Lung (tissue), 11 donors: ENCODE measurements at regions not wholly inside any gene's neighbourhood (a gene's known extent, or its start where the extent isn't known, plus 50 kb on each side); places are given as distances from the start of the nearest gene placed in this dataset.

Source experiments
- ATAC-seq: fragments of 200-7000 bp; cut with Tn5 transposase; one replicate; pipeline ENCODE4 v1.9.1; 2020; ENCODE audit warnings: moderate number of reproducible peaks; ENCODE audit not compliant: insufficient read depth, low FRiP score
- DNase-seq, 3 donors: peaks; one replicate each; pipeline ENCODE4 v3.0.0-alpha.2; 2013 to 2017
- H3K27ac ChIP-seq, 2 donors: one replicate each; pipeline ENCODE4 v1.5.1; 2013; ENCODE audit warnings: mild to moderate bottlenecking in 2 of 2, moderate library complexity in 2 of 2, control low read depth in 1 of 2, inconsistent platforms in 1 of 2, low read depth in 1 of 2, low read length in 1 of 2
- H3K27me3 ChIP-seq, 3 donors: one replicate each; pipeline ENCODE4 v1.5.1; 2013; ENCODE audit warnings: low read length in 2 of 3; ENCODE audit not compliant: control insufficient read depth in 3 of 3, insufficient read depth in 3 of 3
- H3K36me3 ChIP-seq, 4 donors: one replicate each; pipeline ENCODE4 v1.5.1; 2013; ENCODE audit warnings: low read length in 4 of 4, mild to moderate bottlenecking in 1 of 4, moderate library complexity in 1 of 4; ENCODE audit not compliant: control insufficient read depth in 4 of 4, insufficient read depth in 4 of 4
- H3K4me1 ChIP-seq, 5 donors: one replicate each; pipeline ENCODE4 v1.5.1; 2013; ENCODE audit warnings: low read length in 5 of 5, mild to moderate bottlenecking in 2 of 5, moderate library complexity in 1 of 5; ENCODE audit not compliant: control insufficient read depth in 5 of 5, insufficient read depth in 5 of 5
- H3K4me3 ChIP-seq: one replicate; pipeline ENCODE4 v1.5.1; 2013; ENCODE audit warnings: mild to moderate bottlenecking, control low read depth, moderate library complexity
- H3K9ac ChIP-seq, 2 donors: one replicate each; pipeline ENCODE4 v1.5.1; 2013; ENCODE audit warnings: low read length in 2 of 2, control low read depth in 1 of 2; ENCODE audit not compliant: insufficient read depth in 1 of 2
- H3K9me3 ChIP-seq, 4 donors: one replicate each; pipeline ENCODE4 v1.5.1; 2013; ENCODE audit warnings: low read length in 3 of 4, mild to moderate bottlenecking in 1 of 4, moderate library complexity in 1 of 4; ENCODE audit not compliant: control insufficient read depth in 4 of 4, insufficient read depth in 3 of 4
- WGBS, 2 donors: extraction: QIAGEN DNeasy Blood & Tissue Kit; methylation state at CpG; one replicate each; pipeline ENCODE4 v1.1.7; 2013; 5-methylcytosine and 5-hydroxymethylcytosine counted together
- TF ChIP-seq, protein P1 (sequence below): IDR thresholded peaks from 2 replicates; pipeline ENCODE4 v1.5.1; 2012; ENCODE audit warnings: mild to moderate bottlenecking; ENCODE audit errors: control extremely low read depth, extremely low read depth
- donor health status: control.
- donor health status: control.
- donor health status: Bipolar disorder and iron deficiency.
- donor health status: healthy.
- donor health status: DM: yes; HTN: yes; CAD: no.

DNA sequence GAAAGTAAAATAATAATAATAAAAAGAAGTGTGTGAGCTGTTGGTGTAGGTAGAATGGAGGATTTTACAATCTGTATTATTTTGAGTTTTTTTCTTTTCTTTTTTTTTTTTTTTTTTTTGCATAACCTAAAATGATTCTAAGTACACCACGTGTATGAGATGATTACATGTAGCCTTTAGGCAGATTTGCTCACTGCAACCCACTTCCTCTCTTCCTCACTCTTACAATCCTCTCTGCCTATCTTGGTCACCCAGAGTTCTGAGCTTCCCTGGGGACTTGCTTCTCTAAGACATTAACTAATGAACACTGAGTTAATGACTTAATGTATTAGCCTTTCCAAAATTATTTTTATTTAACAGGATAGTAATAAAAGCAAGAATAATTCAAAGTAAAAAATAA lies 1169.6 kb downstream of the EFNB2 start:
- Histone ChIP-seq H3K9me3 (peaks cover 0 to 2% (median 0%) of the 10 kb centered on the region in 4 donors), H3K36me3 (no peaks in the 10 kb centered on the region), H3K4me3 (no peak overlapping the region), H3K9ac (no peak overlapping the region), H3K27me3 (no peaks in the 10 kb centered on the region), H3K27ac (no peak overlapping the region), H3K4me1 (peaks cover 0 to 5% (median 3%) of the 10 kb centered on the region in 5 donors)
- no peak for ATAC-seq
- 22 to 38% methylated on average over 1 of the region's 1 CpG for WGBS, 2 donors
- no peak for DNase-seq
- TF ChIP-seq, protein P1, sequence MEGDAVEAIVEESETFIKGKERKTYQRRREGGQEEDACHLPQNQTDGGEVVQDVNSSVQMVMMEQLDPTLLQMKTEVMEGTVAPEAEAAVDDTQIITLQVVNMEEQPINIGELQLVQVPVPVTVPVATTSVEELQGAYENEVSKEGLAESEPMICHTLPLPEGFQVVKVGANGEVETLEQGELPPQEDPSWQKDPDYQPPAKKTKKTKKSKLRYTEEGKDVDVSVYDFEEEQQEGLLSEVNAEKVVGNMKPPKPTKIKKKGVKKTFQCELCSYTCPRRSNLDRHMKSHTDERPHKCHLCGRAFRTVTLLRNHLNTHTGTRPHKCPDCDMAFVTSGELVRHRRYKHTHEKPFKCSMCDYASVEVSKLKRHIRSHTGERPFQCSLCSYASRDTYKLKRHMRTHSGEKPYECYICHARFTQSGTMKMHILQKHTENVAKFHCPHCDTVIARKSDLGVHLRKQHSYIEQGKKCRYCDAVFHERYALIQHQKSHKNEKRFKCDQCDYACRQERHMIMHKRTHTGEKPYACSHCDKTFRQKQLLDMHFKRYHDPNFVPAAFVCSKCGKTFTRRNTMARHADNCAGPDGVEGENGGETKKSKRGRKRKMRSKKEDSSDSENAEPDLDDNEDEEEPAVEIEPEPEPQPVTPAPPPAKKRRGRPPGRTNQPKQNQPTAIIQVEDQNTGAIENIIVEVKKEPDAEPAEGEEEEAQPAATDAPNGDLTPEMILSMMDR = no peak

DNA sequence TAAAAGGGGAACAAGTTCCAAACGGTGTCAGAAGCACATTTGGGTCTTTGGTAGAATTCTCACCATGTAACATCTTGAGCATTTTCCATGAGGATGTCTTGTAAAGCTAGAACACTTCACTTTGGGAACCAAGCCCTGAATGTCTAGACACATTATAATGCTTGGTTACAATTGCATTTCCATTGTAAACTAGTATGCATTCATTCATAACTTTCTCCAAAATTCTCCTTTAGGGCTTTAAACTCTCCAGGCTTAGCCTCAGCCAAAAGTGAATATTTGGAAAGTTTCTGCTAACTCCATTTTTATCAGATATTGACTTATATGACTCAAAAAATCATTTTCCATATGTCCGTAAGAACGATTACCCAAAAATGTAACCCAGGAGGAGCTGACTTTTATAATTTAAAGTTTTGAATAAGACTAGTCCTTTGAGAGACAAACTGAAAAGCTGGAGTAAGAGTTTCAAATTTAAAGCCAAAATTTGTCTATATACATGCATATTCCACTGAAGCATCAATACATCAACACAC lies 1170.4 kb downstream of the EFNB2 start:
- no peak overlapping the region for H3K4me3 ChIP-seq
- 81 to 83% methylated on average over 3 of the region's 3 CpGs for WGBS, 2 donors

DNA sequence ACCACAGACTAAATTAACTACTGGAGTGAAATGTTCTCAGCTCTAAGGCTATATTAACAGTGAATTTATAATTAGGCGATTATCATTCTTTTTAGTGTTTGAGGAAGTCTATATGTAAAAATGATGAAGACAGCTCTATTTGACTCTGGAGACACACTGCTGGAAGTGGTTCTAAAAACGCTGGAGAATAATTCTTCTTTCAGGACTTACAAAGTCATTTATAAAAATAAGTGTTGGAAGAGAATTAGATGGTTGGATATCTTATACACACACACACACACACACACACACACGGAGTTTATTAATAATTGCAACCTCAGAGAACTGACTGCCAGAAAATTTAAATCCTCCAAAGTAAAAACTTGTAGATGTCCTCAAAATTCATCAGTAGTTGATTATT lies 1171.3 kb downstream of the EFNB2 start:
- H3K9me3 ChIP-seq = no peaks in the 10 kb centered on the region
- ATAC-seq = no peak
- 48 to 57% methylated on average over 3 of the region's 3 CpGs for WGBS, 2 donors

More for the DNA sequence above, 1170.4 kb downstream of the EFNB2 start:
- Histone ChIP-seq H3K36me3 (no peaks in the 10 kb centered on the region), H3K9me3 (no peaks in the 10 kb centered on the region), H3K27ac (no peak overlapping the region), H3K4me1 (peaks cover 0 to 5% (median 3%) of the 10 kb centered on the region in 5 donors), H3K9ac (no peak overlapping the region), H3K27me3 (no peaks in the 10 kb centered on the region)
- ATAC-seq = no peak
- TF ChIP-seq, protein P1 = no peak
- DNase-seq = no peak

More for the DNA sequence above, 1171.3 kb downstream of the EFNB2 start:
- H3K27me3 ChIP-seq = no peaks in the 10 kb centered on the region
- H3K36me3 ChIP-seq = no peaks in the 10 kb centered on the region
- TF ChIP-seq, protein P1 = no peak
- H3K9ac ChIP-seq = no peak overlapping the region
- DNase-seq = no peak
- H3K4me3 ChIP-seq = no peak overlapping the region
- no peak overlapping the region for H3K27ac ChIP-seq
- H3K4me1 ChIP-seq = peaks cover 0 to 5% (median 3%) of the 10 kb centered on the region in 5 donors
